A673 (cell line): ENCODE measurements at regions not wholly inside any gene's neighbourhood (a gene's known extent, or its start where the extent isn't known, plus 50 kb on each side); places are given as distances from the start of the nearest gene placed in this dataset.

Source experiments
- EZH2 ChIP-seq: fragments of 200-600 bp; sonication (generic); IDR thresholded peaks from 2 replicates; pipeline ENCODE4 v1.6.1; 2017; ENCODE audit warnings: borderline replicate concordance, low read depth, mild to moderate bottlenecking, mixed read lengths, antibody characterized with exemption, low read length; ENCODE audit not compliant: poor library complexity, severe bottlenecking
- TF ChIP-seq, protein P1 (sequence below): fragments of 300-800, 200-600 bp; sonication (generic); conservative IDR thresholded peaks from 2 replicates; pipeline ENCODE4 v1.5.1; 2017; ENCODE audit warnings: low read depth, mild to moderate bottlenecking, antibody characterized with exemption, low read length, moderate library complexity, mixed read lengths

DNA sequence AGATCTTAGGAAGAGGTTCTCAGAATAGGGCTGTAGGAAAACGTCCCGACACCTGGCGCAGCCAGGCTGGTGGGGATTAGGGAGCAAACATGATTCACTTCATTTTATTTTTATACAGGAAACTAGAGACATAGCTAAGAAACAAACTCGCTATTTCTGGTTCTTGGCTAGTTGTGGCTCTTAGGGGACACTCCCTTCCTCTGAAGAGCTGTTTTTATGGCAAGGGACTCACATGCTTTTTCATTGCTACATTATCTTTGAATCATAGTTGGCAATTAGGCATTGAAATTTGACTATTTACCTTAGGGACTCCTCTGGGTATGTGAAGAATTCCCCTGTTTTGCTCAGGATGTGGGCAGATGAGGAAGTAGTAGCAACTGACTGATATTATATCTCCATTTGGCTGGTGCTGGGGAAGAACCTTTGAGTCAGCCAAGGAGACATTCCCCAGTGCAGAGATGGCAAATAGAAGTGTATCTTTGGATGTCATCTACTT is 174.5 kb downstream of the SMIM20 start:
- TF ChIP-seq, protein P1, sequence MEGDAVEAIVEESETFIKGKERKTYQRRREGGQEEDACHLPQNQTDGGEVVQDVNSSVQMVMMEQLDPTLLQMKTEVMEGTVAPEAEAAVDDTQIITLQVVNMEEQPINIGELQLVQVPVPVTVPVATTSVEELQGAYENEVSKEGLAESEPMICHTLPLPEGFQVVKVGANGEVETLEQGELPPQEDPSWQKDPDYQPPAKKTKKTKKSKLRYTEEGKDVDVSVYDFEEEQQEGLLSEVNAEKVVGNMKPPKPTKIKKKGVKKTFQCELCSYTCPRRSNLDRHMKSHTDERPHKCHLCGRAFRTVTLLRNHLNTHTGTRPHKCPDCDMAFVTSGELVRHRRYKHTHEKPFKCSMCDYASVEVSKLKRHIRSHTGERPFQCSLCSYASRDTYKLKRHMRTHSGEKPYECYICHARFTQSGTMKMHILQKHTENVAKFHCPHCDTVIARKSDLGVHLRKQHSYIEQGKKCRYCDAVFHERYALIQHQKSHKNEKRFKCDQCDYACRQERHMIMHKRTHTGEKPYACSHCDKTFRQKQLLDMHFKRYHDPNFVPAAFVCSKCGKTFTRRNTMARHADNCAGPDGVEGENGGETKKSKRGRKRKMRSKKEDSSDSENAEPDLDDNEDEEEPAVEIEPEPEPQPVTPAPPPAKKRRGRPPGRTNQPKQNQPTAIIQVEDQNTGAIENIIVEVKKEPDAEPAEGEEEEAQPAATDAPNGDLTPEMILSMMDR: no peak
- TF ChIP-seq EZH2: no peak
